ENCODE measurements at regions not wholly inside any gene's neighbourhood (a gene's known extent, or its start where the extent isn't known, plus 50 kb on each side); places are given as distances from the start of the nearest gene placed in this dataset.

DNA sequence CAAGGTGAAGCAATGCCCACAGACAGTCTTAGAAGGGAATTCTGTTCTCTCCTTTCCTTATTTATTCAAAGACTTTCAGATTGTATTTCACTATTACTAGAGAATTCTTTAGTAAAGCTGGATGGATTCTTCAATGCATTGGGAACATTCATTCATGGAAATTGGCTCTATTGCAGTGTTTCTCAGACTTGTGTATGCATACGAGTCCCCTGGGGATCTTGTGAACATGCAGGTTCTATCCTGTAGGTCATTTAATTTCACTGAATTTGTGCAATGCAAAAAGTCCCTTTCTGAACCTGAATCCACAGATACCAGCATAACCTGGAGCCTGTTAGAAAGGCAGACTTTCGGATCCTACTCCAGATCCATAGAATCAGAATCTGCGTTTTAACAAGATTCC, 160.9 kb upstream of the AHI1 start:
- DNase-seq: no peak

DNA sequence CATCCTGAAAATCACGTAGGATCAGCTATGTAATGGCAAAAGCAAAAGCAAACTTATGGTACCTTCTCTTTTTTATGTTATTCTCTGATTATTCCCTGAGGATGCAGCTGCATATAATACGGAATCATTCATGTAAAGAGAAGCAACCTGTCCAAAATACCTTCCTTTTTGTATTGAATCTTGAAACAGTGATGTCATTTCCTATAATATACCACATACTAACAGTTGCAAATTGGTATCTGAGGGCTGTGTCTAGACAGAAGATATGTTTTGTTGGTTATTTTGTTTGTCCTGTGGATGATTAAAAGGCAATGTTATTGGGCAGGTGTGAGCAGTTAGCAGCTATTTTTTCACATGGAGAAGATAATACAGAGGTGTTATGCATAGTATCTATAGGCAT, 161.4 kb upstream of the AHI1 start:
- no peak for DNase-seq

DNA sequence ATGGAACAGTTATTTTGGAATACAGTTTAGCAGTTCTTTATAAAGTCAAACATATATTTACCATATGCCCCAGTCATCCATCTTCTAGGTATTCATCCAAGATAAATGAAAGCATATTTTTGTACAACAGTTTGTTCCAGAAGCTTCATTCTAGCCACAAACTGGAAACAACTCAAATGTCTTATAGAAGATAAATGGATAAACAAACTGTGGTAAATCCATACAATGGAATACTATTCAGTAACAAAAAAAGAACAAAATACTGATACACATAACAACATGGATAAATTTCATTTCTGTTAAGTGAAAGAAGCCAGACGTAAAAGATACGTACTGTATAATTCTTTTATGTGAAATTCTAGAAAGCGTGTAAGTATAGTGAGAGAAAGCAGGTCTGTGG, 167.0 kb upstream of the AHI1 start:
- DNase-seq: no peak

DNA sequence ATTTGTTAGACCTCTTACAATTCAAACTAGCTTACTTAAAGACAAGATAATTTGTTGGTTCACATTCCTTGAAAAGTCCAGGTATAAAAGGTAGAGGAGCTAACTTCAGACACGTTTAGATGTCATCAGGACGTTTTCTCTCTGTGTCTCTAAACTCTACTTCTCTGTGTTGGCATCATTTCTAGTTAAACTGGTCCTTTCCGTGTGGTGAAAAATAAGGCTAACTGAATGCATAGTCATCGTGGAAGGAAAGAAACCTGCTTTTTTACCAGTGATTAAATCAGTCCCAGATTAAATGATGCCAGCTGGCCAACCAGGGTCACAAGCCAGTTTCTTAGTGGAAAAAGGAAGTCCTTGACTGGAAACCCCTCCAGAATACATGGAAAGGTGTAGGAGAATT, 168.4 kb upstream of the AHI1 start:
- DNase-seq: no peak

DNA sequence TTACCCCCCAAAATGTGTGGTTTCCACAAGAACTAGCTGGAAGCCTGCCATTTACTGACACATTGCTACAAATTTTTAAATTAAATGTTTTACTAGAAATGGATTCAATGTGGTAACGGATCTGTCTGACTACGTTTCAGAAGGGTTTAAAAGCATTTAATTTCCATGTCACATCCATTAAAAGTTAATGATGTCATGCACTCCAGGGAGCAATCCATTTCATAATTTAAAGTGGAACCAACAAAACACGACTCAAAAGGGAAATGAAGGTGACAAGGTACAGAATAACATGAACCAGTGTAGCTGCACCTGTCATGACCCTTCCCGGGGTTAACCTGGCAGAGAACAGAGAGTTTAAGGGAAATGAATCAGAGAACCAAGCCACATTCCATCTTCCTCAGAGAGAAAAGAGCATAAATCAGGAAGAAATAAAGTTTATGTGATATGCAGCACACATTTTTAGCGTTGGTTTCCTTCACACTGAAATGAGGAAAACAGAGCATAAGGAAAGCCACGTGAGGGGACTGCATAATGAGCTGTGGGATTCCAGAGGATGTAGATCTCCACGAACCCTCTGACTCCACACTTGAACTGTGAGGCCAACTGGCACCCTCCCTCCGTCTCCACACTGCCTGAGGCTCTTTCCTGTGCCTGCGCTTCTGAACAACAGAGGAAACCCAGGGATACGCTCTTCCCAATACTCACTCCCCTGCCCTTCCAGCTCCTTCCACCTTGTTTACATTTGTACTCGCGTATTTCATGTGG, 170.3 kb upstream of the AHI1 start:
- no peak for DNase-seq

DNA sequence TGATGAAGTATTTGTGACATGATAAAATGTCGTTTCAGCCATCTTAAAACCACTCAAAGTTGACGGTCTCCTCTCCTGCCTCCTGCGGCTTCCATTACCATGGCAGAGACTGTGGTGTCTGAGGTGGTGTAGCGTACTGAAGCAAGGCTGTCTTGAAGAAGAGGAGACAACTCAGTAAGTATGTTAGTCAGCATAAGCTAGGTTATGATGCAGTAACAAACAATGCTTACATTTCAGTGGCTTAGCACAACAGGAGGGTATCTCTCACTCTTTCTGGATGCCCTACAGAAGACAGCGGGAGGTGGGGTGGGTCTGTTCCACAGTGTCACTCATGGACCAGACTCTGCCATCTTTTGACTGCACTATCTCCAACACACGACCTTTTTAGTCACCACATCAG, 174.7 kb upstream of the AHI1 start:
- DNase-seq: no peak

DNA sequence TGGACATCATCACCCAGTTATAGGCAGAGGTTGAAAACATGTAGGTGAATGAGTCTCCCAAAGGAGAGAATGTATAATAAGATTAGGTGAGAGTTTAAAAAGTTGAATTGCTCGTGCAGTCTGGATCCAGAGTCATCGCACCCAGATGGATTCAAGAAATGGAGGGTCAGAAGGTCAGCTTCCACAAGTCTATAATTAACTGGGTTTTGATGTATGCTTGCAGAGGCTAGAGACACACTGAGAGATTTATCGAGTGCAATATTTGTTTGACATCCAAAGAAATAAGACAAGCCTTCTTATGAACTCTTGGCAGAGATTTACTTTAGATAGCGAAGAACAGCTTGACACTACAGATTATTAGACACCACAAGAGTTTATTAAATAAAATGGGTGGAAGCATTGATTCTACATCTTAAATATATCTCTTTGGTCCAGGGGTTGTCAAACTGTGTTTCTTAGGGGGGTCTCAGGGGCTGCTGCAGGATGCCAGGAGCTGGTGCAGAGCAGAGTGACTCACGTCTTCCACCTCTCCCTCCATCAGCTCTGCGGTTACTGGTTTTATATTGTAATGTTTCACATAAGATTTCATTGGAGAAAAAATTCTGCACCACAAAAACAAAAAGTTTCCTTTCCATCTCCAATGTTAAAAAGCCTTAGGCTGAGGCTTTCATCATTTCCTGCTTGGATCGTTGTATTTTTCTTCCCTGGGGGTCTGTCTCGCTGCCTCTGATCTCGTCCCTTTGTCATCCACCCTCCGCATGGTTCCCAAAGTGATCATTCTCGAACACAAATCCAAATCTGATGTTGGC, 176.2 kb upstream of the AHI1 start:
- no peak for DNase-seq

DNA sequence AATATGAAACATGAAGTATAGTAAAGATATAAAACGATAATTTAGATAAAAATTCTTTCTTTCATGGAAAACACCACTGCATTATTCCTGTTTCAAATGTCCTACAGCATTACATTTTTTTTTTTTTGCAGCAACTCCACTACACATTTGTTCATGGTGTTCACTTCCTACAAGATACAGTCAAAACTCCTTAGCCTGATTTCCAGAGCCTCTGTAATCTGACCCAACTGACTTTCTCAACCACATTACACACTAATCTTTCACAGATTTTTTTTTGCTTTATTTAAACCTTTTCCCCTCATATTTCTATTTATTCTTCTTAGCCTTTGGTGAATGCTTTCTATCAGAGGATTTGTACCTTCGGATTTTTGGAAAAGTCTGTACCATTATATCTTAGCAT, 176.5 kb upstream of the PDE7B start:
- DNase-seq: no peak

DNA sequence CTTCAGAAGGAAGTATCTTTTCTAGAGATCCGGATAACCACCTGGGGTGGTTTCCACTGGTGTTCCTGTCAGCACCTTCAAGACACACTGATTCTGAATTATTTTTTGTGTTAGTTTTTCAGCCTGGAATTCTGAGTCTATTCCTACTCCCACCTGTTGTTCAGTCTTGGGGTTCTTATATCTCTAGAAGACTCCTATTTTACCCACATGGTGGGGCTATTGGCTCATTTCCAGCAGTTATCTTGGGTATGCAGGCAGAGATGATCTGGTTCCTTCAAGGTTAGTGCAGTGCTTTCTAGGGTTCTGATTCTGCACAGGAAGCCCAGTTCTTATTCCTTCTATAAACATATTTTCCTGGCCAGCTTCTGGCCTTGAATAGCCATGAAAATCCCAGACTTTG, 175.6 kb upstream of the PDE7B start:
- DNase-seq: peak; percentile 81

DNA sequence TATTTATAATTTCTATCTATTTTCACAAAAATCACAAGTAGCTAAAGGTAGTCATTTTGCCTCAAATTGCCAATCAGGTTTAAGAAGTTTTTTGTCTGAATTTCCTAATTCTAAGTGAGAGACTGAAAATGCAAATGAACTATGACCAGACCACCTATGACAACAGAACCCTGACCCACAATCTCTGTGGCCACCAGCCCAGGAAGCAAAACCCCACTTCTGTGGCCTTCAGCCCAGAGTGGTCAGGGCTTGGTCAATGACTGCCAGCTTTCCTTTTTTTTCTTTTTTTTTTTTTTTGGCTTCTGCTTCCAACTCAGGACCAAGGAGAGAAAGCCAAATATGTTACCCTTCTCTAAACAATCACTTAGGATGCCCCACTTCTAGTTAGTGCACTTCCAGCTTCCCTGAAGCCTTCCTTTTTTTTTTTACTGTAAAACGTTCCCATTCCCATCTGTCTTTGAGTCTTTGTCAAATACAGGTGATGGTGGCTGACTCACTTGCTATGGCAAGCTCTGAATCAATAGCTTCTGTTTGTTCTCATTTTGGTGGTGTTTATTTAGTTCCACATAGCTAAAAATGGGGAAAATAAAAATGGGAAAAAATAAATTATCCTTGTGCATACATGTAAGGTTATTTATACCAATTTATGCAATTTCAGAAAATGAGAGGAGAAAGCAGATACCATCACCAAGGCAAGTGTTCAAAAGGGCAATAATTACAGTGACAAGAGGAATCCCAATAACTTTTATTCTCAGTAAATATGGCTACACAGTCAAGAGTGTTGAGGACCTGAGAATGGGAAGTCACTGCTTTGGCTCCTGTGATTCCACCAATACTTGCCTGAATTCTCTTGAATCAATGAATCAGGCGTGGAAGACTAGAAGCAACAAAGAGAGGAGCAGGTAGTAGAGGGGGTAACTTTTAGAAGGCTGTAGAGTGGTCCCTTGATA, 170.3 kb upstream of the PDE7B start:
- no peak for DNase-seq

DNA sequence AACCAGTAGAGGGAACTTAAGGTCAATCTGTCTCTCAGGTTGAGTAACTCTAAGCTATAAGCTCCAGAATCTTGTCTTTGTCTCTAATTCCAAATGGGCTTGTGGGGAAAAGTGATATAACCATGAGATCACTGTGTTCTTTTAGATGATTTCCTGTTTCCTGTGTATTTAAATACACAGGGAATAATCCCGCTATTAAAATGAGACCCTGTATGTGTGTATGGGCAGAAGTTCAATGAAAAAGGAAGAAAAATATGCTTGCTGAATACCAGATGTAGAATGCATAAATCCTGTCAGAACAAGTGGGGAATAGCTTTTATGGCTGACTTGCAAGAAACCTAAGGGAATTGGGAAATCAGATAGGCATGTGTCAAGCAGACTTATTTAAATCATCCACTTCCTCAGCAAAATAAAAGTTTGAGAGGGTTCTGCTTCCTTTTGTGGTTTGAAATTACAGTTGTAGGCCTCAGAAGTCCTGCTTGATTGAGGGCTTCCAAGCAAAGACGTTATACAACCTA, 164.7 kb upstream of the PDE7B start:
- peak; percentile 21 for DNase-seq

DNA sequence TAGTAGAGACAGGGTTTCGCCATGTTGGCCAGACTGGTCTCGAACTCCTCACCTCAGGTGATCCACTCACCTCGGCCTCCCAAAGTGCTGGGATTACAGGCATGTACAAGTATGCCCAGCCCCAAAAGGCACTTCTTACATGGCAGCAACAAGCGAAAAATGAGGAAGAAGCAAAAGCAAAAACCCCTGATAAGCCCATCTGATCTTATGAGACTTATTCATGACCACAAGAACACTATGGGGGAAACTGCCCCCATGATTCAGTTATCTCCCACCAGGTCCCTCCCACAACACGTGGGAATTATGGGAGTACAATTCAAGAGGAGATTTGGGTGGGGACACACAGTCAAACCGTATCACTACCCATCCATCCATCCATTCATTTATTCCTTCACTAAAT, 163.0 kb upstream of the PDE7B start:
- DNase-seq: peak; percentile 17

DNA sequence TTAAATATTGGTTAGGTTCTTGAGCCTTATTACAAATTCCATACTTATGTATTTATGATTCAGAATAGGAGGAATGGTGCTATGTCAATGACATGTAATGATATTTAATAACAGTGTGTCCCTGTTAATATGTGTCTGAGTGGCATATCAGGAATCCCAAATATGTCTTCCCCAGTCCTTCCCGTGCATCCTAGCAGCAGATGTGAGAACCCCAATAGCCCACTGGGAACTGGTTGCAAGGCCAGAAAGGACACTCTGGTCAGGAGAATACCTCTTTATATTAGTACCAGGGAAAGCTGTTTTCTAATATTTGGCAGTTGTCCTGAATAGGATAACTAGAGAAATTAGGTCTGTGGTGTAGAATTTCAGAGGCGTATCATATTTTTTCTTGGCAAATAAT, 159.1 kb upstream of the PDE7B start:
- no peak for DNase-seq

DNA sequence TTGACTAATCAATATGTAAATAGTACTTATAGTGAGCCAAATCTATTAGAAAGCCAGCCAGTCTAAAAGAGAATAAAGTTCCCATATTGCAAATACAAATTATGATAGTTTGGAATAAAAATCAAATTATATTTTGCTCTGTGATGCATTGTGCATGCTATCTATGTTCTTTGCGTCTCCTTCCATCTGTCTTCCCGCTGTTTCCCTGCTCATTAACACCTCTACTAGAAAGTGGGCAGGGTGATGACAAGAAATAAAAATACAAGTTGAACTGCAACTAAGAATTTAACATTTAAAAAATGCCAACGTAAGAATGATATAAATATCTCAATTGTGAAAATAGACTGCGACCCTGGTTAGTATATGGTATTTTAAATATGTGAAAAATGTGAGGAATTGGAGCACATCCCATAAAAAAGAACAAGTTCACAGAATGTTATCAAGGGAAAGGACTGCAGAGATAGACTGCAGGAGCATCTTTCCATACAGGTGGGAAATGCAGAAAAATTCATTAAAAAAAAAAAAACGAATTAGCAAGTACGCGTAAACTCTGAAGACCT, 157.6 kb upstream of the PDE7B start:
- DNase-seq: no peak

DNA sequence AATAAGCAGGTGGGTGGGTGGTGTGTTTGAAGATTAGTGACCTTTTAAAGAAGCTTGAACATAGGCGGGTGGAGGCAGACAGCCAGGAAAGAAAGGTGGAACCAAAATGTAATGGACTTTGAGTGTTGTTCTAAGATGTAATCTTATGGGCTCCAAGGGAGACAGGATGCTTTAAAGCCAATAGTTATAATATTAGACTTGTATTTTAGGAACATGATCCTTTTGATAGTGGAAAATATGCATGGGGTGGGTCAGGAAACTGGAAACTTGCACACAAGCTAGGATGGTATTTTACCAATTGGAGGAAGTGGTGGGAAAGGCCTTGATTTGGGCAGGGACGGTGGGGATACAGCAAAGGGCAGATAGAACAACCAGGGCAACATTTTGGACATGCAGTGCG, 151.8 kb upstream of the PDE7B start:
- DNase-seq: no peak

DNA sequence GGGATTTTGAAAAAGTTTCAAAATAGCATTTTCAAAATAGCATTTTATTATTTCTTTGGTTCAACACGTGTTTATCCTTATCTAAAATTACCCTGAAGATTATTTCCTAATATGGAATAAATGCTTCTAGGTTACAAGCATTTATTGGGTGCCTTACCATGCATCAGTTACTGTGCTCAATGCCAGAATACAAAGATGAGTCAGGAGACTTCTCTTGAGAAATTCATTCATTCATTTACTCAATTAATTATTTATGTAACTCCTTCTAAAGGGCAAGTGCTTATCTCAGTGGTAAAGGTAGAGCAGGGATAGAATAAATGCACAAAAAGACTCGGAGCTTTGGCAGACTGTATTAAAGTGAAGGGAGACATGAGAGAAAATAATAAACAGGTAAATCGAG, 150.1 kb upstream of the PDE7B start:
- no peak for DNase-seq

DNA sequence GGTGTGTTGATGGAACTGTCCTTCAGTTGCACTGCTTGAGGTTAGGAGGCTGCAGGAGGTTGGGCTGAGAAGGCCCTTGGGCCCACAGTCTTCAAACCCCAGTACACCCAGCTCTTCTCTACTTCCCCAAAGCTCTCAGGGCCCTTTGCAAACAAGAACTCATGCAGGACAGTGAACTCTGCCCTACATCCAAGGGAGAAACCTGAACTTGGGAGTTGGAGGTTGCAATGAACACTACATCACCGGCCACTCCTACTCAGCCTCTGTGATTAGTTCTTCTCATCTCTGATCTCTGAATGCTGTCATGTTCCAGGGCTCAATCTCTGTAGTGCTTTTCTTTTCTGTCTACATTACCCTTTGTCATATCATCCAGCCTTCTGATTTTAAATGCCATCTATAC, 148.5 kb upstream of the PDE7B start:
- peak; percentile 2 for DNase-seq

DNA sequence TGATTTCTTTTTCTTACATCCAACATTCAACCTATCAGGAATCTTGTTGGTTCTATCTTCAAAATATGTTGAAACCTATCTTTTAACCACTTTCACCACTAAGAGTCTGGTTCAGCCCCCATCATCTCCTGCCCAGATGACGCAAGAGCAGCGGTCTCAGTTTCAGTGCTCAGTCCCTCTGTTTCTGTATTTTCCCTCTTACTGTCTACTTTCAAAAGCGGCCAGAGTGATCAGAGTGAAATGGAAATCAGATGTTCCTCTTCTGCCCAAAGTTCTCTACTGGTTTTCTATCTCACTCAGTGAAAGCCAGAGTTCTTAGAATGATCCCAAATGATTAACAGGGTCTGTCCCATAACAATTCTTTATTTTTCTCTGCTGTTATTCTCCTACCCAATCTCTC, 147.9 kb upstream of the PDE7B start:
- peak; percentile 64 for DNase-seq

DNA sequence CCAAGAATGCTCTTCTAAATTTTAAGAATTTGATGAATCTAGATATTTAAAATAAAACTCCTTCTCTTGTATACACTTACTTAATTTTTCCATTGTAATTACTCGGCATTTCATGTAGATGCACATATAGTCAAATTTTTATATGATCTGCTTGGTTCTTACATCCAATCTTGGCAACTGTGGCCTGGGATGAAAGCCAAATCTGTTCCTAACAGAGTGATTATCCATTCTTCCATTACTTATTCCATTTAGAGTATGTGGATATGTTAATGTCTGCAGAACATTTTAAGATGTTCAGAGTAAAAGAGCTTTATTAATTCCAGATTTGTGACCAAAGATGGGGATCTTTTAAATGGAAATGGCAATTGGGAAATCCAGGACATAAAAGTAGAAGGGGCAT, 144.1 kb upstream of the PDE7B start:
- DNase-seq: no peak

DNA sequence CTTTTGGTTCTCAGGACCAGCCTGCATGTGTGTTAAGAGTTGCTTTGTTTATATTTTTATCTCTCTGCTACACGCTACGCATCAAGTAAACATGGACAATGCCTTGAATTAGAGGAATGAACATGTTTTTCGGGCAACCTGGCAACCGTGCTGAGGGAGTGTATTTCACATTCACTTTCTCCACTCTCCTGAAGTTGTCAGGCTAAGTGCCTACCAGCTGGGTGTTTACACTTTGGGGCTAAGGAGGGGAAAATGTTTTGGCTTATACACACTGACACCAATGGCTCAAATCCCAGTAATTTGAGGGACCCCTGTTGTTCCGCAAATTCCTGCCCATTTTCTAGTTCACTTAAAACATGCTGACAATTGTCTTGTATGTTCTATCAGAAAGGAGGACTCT, 141.5 kb upstream of the PDE7B start:
- DNase-seq: no peak

DNA sequence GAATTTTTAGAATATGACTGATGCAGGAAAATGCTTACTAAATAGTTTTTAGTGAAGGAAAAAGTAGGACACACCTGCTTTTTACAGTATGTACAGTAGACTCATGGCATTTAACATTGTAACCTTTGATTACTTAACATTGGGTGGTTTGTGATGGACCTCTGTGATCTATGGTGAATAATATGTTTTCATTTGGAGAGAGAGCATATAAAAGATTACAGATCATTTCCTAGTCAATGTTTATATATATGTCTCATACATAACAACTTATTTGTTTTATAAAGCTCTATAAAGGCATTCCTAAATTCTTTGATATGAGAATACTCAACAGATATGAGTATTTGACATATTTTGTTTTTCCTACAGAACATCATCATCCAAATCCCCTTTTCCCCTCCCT, 129.3 kb upstream of the PDE7B start:
- DNase-seq: no peak

DNA sequence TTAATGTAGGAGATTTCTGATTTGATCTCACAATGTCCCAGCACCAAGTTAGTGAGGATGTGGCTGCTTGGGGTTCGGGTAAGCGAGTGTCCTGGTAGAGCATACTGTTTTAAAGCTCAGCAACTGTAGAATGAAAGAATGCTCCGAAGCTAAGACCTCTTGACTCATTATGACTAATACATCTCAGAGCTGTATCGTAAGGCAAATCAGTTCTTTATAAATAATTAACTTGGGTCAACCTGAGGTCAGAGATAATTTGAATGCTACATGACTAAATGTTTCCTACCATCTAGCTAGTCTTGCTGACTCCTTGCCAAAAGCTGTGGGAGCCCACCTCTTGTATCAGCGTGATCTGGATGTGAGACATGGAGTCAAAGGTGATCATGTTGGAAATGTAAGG, 128.8 kb upstream of the PDE7B start:
- no peak for DNase-seq

DNA sequence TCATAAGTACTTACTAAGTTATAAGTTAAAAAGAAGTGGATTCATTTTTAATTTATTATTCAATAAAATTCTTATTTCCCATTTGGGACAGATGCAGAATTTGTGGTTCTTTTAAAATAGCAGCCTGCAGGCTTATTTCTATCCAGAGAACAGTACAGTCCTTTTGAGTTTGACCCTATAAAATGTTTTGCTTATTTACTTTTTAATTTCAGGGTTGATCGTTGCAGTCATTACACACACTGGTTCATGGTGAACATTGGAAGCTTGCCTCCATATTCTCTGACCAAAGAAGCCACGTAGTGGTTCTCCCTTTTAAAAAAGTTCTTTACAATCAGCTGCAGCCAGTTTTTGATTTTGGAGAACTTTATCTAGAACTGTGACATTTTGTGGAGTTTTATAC, 122.9 kb upstream of the PDE7B start:
- DNase-seq: no peak
